ENCODE measurements at regions not wholly inside any gene's neighbourhood (a gene's known extent, or its start where the extent isn't known, plus 50 kb on each side); places are given as distances from the start of the nearest gene placed in this dataset.

DNA sequence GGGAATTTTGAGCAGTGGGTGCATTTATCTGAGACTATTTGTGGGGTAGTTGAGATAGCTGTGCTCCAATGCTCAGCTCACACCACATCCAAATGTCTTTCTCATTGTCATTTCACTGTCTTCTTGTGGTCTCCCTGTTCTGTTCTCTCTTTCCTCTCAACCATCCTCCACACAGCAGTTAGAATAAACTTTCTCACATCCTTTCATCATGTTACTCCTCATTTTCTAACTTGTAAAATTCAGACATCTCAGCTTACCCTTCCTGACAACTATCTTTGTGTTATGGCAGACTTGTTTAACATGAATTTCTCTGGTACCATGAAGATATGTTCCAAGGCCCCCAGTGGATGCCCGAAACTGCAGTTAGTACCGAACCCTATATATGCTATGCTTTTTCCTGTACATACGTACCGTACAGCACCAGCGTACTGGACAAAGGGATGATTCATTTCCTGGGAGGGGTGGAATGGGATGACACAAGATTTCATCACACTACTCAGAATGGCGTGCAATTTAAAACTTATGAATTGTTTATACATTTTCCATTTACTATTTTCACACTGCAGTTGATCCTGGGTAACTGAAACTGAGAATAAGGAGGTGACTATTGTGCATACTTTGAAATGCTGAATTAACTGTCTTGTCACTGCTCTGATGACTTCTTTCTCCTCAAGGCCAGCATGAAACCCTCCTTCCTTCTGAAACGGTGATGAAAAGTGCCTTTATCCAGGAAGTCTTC is 177.1 kb upstream of the SLC38A2 start (continued):
- TF ChIP-seq, protein P1, sequence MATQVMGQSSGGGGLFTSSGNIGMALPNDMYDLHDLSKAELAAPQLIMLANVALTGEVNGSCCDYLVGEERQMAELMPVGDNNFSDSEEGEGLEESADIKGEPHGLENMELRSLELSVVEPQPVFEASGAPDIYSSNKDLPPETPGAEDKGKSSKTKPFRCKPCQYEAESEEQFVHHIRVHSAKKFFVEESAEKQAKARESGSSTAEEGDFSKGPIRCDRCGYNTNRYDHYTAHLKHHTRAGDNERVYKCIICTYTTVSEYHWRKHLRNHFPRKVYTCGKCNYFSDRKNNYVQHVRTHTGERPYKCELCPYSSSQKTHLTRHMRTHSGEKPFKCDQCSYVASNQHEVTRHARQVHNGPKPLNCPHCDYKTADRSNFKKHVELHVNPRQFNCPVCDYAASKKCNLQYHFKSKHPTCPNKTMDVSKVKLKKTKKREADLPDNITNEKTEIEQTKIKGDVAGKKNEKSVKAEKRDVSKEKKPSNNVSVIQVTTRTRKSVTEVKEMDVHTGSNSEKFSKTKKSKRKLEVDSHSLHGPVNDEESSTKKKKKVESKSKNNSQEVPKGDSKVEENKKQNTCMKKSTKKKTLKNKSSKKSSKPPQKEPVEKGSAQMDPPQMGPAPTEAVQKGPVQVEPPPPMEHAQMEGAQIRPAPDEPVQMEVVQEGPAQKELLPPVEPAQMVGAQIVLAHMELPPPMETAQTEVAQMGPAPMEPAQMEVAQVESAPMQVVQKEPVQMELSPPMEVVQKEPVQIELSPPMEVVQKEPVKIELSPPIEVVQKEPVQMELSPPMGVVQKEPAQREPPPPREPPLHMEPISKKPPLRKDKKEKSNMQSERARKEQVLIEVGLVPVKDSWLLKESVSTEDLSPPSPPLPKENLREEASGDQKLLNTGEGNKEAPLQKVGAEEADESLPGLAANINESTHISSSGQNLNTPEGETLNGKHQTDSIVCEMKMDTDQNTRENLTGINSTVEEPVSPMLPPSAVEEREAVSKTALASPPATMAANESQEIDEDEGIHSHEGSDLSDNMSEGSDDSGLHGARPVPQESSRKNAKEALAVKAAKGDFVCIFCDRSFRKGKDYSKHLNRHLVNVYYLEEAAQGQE (IDR thresholded peaks at IDR 0.05; ENCODE audit: low read depth, low read length) = peak; percentile 31; the same call in 1 of the 2 replicates
- TF ChIP-seq ELF1 (IDR thresholded peaks at IDR 0.05) (no peak), TAF1 (IDR thresholded peaks at IDR 0.05; ENCODE audit: borderline replicate concordance, low read depth, low read length) (no peak; the same call in 1 of the 2 replicates), YY1 (IDR thresholded peaks at IDR 0.05; ENCODE audit: low read depth) (no peak), MEF2A (IDR thresholded peaks at IDR 0.05; ENCODE audit: borderline replicate concordance, low read depth) (no peak), MXI1 (IDR thresholded peaks at IDR 0.05; ENCODE audit: low read depth, low read length) (no peak), NRF1 (IDR thresholded peaks at IDR 0.05; ENCODE audit: low read depth, low read length) (no peak), TCF12 (IDR thresholded peaks at IDR 0.05) (peak; percentile 61; the same call in 1 of the 2 replicates), NFIC (IDR thresholded peaks at IDR 0.05; ENCODE audit: borderline replicate concordance) (no peak), POLR2AphosphoS5 (IDR thresholded peaks at IDR 0.05; ENCODE audit: low read depth, low read length) (peak; percentile 33; the same call in 1 of the 2 replicates)
- TF ChIP-seq, protein P2, sequence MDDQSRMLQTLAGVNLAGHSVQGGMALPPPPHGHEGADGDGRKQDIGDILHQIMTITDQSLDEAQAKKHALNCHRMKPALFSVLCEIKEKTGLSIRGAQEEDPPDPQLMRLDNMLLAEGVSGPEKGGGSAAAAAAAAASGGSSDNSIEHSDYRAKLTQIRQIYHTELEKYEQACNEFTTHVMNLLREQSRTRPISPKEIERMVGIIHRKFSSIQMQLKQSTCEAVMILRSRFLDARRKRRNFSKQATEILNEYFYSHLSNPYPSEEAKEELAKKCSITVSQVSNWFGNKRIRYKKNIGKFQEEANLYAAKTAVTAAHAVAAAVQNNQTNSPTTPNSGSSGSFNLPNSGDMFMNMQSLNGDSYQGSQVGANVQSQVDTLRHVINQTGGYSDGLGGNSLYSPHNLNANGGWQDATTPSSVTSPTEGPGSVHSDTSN (IDR thresholded peaks at IDR 0.05) = peak; percentile 36; the same call in 1 of the 2 replicates
- TF ChIP-seq, protein P3, sequence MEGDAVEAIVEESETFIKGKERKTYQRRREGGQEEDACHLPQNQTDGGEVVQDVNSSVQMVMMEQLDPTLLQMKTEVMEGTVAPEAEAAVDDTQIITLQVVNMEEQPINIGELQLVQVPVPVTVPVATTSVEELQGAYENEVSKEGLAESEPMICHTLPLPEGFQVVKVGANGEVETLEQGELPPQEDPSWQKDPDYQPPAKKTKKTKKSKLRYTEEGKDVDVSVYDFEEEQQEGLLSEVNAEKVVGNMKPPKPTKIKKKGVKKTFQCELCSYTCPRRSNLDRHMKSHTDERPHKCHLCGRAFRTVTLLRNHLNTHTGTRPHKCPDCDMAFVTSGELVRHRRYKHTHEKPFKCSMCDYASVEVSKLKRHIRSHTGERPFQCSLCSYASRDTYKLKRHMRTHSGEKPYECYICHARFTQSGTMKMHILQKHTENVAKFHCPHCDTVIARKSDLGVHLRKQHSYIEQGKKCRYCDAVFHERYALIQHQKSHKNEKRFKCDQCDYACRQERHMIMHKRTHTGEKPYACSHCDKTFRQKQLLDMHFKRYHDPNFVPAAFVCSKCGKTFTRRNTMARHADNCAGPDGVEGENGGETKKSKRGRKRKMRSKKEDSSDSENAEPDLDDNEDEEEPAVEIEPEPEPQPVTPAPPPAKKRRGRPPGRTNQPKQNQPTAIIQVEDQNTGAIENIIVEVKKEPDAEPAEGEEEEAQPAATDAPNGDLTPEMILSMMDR (IDR thresholded peaks at IDR 0.05) = no peak
- TF ChIP-seq, protein P4, sequence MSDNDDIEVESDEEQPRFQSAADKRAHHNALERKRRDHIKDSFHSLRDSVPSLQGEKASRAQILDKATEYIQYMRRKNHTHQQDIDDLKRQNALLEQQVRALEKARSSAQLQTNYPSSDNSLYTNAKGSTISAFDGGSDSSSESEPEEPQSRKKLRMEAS (IDR thresholded peaks at IDR 0.05; ENCODE audit: low read depth) = no peak

DNA sequence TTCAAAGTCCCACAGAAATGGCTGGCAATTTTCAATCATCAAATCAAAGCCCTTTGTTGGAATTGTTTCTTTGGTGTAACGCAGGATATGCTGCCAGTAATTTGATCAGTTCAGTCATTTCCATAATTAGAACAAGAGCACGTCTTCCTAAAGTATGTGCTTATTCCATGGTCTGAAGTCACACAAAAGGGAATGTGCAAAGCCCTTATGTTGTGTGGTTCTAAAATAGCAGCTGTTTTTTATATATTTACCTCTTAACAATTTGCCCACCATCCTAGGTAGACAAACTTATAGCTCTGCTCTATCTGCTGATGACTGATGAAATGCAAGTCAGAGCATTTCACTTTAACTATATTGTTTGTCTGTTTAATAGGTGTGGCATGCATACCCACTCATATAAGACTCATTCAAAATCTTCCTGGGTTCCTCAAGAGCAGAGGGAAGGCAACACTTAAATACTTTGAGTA is 176.1 kb upstream of the SLC38A2 start:
- no peaks in the 10 kb centered on the region for H3K9me3 ChIP-seq
- H3K27ac ChIP-seq (ENCODE audit: low read depth in 2 of 2, low read length in 1 of 2) = peak overlapping the region; percentile 73 to 100; a peak in 3 of 4 replicates
- H3K27me3 ChIP-seq (ENCODE audit: insufficient read depth) = no peaks in the 10 kb centered on the region
- H3K36me3 ChIP-seq (replicated peaks in 1 of 2; ENCODE audit: control insufficient read depth in 1 of 2, insufficient read depth in 2 of 2, low read length in 1 of 2) = no peaks in the 10 kb centered on the region
- peak overlapping the region; percentile 21; the same call in 1 of the 2 replicates for H3K4me2 ChIP-seq
- H2AFZ ChIP-seq (ENCODE audit: low read depth) = peak overlapping the region; percentile 37
- ChIA-PET POLR2A (no interaction called here), CTCF (no interaction called here)
- H3K4me1 ChIP-seq (ENCODE audit: control insufficient read depth in 1 of 2, insufficient read depth in 2 of 2, low read depth in 1 of 2, low read length in 1 of 2) = peaks cover 0 to 52% of the 10 kb centered on the region in 2 experiments; a peak in 3 of 4 replicates
- no peak overlapping the region for H3K4me3 ChIP-seq (ENCODE audit: low read depth in 2 of 2, low read length in 1 of 2)
- DNase-seq = no peak
- no peaks in the 10 kb centered on the region for H3K79me2 ChIP-seq (ENCODE audit: insufficient read depth)
- peak overlapping the region; percentile 68; the same call in 1 of the 2 replicates for H3K9ac ChIP-seq
- H3F3A ChIP-seq (replicated peaks; ENCODE audit: insufficient read depth) = peaks cover 23% of the 10 kb centered on the region
- no peaks in the 10 kb centered on the region for H3K9me2 ChIP-seq
- H4K20me1 ChIP-seq (ENCODE audit: insufficient read depth) = no peaks in the 10 kb centered on the region
- 48% methylated on average over 2 of the region's 2 CpGs for whole genome bisulfite sequencing (ENCODE audit: low lambda C conversion rate)
- TF ChIP-seq SMC3 (IDR thresholded peaks at IDR 0.05; ENCODE audit: low read depth, low read length) (no peak), RAD21 (IDR thresholded peaks at IDR 0.05; ENCODE audit: low read length) (no peak), ELF1 (IDR thresholded peaks at IDR 0.05) (no peak), YY1 (IDR thresholded peaks at IDR 0.05; ENCODE audit: low read depth) (no peak), SIN3A (IDR thresholded peaks at IDR 0.05; ENCODE audit: borderline replicate concordance, low read depth, low read length) (no peak), GABPA (IDR thresholded peaks at IDR 0.05; ENCODE audit: low read depth) (no peak), NRF1 (IDR thresholded peaks at IDR 0.05; ENCODE audit: low read depth, low read length) (no peak)
- TF ChIP-seq, protein P5, sequence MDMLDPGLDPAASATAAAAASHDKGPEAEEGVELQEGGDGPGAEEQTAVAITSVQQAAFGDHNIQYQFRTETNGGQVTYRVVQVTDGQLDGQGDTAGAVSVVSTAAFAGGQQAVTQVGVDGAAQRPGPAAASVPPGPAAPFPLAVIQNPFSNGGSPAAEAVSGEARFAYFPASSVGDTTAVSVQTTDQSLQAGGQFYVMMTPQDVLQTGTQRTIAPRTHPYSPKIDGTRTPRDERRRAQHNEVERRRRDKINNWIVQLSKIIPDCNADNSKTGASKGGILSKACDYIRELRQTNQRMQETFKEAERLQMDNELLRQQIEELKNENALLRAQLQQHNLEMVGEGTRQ (IDR thresholded peaks at IDR 0.05; ENCODE audit: borderline replicate concordance, low read depth, low read length) = no peak
- TF ChIP-seq, protein P3 (IDR thresholded peaks at IDR 0.05) = no peak
